Body of pancreas (tissue), 4 donors: ENCODE measurements at regions not wholly inside any gene's neighbourhood (a gene's known extent, or its start where the extent isn't known, plus 50 kb on each side); places are given as distances from the start of the nearest gene placed in this dataset.
"Not testable (repeated sequence)": the region's sequence is repeated elsewhere in the genome, so short reads cannot be mapped to it uniquely, and the experiment has no call there.

Experiments used
- CTCF ChIP-seq, 7 experiments: fragments of 450-650 bp in 4 of 7; fragments of 200-600 bp in 3 of 7; sonication (generic) in 3 of 7; IDR thresholded peaks; one replicate each; pipeline ENCODE4 v1.5.1; 2016 to 2019; ENCODE audit warnings: antibody characterized with exemption in 7 of 7
- POLR2A ChIP-seq, 3 donors: fragments of 450-650 bp; IDR thresholded peaks; one replicate each; pipeline ENCODE4 v1.6.1; 2016; ENCODE audit warnings: antibody characterized with exemption in 3 of 3, mild to moderate bottlenecking in 2 of 3

GRCh38 chr2:48233824-48234223 lies 80.7 kb upstream of the FOXN2 start:
- TF ChIP-seq CTCF, POLR2A (IDR thresholded peaks at IDR 0.05): not testable (repeated sequence)
